MCF 10A (cell line): ENCODE measurements at regions not wholly inside any gene's neighbourhood (a gene's known extent, or its start where the extent isn't known, plus 50 kb on each side); places are given as distances from the start of the nearest gene placed in this dataset.

ENCODE experiments used
- BruUV-seq: library from RNA; stranded (reverse); fragments of 400-500 nt; replicated peaks from 2 replicates; lab custom pipeline; 2021; lab: Mats Ljungman, UMichigan
- CTCF ChIA-PET: fragments of 300-600 bp; sonication (Branson Sonifier 250); formaldehyde crosslinking; extraction: SDS; loops from one replicate; lab custom pipeline; 2021; ENCODE audit warnings: antibody characterized with exemption, inconsistent platforms; lab: Yijun Ruan, JAX
- POLR2A ChIA-PET: fragments of 300-600, 350-650 bp; sonication (Branson Sonifier 250); formaldehyde crosslinking; extraction: SDS; loops from one replicate; lab custom pipeline; 2020; ENCODE audit warnings: antibody characterized with exemption, inconsistent platforms; lab: Yijun Ruan, JAX
- DNase-seq: peaks from one replicate; pipeline ENCODE4 v3.0.0-alpha.2; 2018; ENCODE audit not compliant: unreplicated experiment
- H3K27ac Mint-ChIP-seq: one replicate; pipeline ENCODE4 v1.8.0; 2022; ENCODE audit warnings: mild to moderate bottlenecking, low read depth, mixed read lengths; ENCODE audit not compliant: unreplicated experiment
- H3K27me3 Mint-ChIP-seq: one replicate; pipeline ENCODE4 v1.8.0; 2022; ENCODE audit warnings: mixed read lengths; ENCODE audit not compliant: insufficient read depth, unreplicated experiment
- H3K36me3 Mint-ChIP-seq: one replicate; pipeline ENCODE4 v1.8.0; 2022; ENCODE audit warnings: mild to moderate bottlenecking, moderate library complexity, mixed read lengths; ENCODE audit not compliant: insufficient read depth, unreplicated experiment
- H3K4me1 Mint-ChIP-seq: one replicate; pipeline ENCODE4 v1.8.0; 2022; ENCODE audit warnings: mixed read lengths; ENCODE audit not compliant: insufficient read depth, unreplicated experiment
- H3K4me3 Mint-ChIP-seq: one replicate; pipeline ENCODE4 v1.8.0; 2022; ENCODE audit warnings: mild to moderate bottlenecking, moderate library complexity, mixed read lengths; ENCODE audit not compliant: unreplicated experiment
- H3K9me3 Mint-ChIP-seq: one replicate; pipeline ENCODE4 v1.8.0; 2022; ENCODE audit warnings: mixed read lengths; ENCODE audit not compliant: unreplicated experiment
- intact Hi-C: fragments of 100-400 bp; cut with micrococcal nuclease; formaldehyde crosslinking; loops from 2 replicates; pipeline ENCODE4 v1.14.1; 2022
- TF ChIP-seq, protein P1 (sequence below): fragments of 200-600 bp; IDR thresholded peaks from one replicate; pipeline ENCODE4 v1.8.0; 2022; ENCODE audit warnings: antibody characterized with exemption, mild to moderate bottlenecking; ENCODE audit not compliant: unreplicated experiment

DNA sequence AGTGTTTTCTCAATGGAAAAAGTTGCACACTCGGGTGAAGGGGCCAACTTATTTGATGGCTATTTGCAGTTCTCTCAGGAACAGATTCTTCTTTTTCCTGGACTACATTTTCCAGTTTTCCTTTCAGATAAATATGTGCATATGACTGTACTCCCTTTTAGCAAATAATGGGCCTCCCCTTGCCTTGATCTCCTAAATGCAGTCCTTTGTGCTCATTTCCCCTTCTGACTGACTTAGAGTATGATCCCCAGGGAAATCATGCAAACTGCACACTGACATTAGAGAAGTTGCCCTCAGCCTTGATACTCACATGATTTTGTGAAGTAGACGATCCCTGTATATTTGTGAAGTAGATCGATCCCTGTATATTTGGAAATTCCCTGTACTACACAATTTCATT lies 492.9 kb upstream of the NOVA1 start:
- no peaks in the 10 kb centered on the region for H3K9me3 Mint-ChIP-seq
- H3K4me1 Mint-ChIP-seq, result no peaks in the 10 kb centered on the region
- CTCF ChIA-PET, result no interaction called here
- POLR2A ChIA-PET, result no interaction called here
- intact Hi-C loops, result no loop called here
- TF ChIP-seq, protein P1, sequence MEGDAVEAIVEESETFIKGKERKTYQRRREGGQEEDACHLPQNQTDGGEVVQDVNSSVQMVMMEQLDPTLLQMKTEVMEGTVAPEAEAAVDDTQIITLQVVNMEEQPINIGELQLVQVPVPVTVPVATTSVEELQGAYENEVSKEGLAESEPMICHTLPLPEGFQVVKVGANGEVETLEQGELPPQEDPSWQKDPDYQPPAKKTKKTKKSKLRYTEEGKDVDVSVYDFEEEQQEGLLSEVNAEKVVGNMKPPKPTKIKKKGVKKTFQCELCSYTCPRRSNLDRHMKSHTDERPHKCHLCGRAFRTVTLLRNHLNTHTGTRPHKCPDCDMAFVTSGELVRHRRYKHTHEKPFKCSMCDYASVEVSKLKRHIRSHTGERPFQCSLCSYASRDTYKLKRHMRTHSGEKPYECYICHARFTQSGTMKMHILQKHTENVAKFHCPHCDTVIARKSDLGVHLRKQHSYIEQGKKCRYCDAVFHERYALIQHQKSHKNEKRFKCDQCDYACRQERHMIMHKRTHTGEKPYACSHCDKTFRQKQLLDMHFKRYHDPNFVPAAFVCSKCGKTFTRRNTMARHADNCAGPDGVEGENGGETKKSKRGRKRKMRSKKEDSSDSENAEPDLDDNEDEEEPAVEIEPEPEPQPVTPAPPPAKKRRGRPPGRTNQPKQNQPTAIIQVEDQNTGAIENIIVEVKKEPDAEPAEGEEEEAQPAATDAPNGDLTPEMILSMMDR, result no peak
- H3K27me3 Mint-ChIP-seq, result no peaks in the 10 kb centered on the region
- DNase-seq, result no peak
- BruUV-seq, result no TSS peak
- H3K27ac Mint-ChIP-seq, result no peak overlapping the region
- no peaks in the 10 kb centered on the region for H3K36me3 Mint-ChIP-seq
- no peak overlapping the region for H3K4me3 Mint-ChIP-seq

- TF ChIP-seq, protein P1, result no peak
- no peak overlapping the region for H3K4me3 Mint-ChIP-seq
These were observed 494.1 kb upstream of the NOVA1 start for GRCh38 chr14:27091973-27092372.

DNA sequence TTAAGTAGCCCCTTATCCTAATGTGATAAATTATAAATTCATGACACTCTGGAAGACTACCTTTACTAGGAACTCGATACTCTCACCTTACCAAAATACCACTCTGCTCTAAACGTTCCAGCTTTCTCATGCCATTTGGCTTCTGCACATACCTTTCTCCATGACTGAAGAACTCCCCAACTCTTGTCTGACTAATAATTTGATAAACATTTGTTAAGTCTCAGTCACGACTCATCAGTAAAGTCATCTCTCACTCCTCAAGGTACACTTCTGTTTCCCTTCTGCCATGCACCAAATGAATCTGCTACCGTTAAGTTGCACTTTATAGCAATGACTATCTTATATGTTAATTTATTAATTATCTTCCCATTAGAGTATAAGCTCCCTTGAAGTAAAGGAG lies 498.3 kb upstream of the NOVA1 start:
- Mint-ChIP-seq H3K36me3 (no peaks in the 10 kb centered on the region), H3K9me3 (no peaks in the 10 kb centered on the region), H3K27ac (no peak overlapping the region), H3K4me3 (no peak overlapping the region), H3K4me1 (no peaks in the 10 kb centered on the region), H3K27me3 (no peaks in the 10 kb centered on the region)
- no peak for DNase-seq
- intact Hi-C loops, result no loop called here
- TF ChIP-seq, protein P1, result no peak
- CTCF ChIA-PET, result no interaction called here
- BruUV-seq, result no TSS peak
- POLR2A ChIA-PET, result no interaction called here

More at GRCh38 chr14:27091973-27092372, 494.1 kb upstream of the NOVA1 start:
- Mint-ChIP-seq H3K27ac (no peak overlapping the region), H3K27me3 (no peaks in the 10 kb centered on the region), H3K4me1 (no peaks in the 10 kb centered on the region), H3K9me3 (no peaks in the 10 kb centered on the region), H3K36me3 (no peaks in the 10 kb centered on the region)
- ChIA-PET POLR2A (no interaction called here), CTCF (no interaction called here)
- BruUV-seq, result no TSS peak
- intact Hi-C loops, result no loop called here
- no peak for DNase-seq

GRCh38 chr14:27098451-27098850 lies 500.6 kb upstream of the NOVA1 start:
- Mint-ChIP-seq H3K4me1 (no peaks in the 10 kb centered on the region), H3K27ac (no peak overlapping the region), H3K27me3 (no peaks in the 10 kb centered on the region), H3K9me3 (no peaks in the 10 kb centered on the region), H3K4me3 (no peak overlapping the region), H3K36me3 (no peaks in the 10 kb centered on the region)
- ChIA-PET POLR2A (no interaction called here), CTCF (no interaction called here)
- intact Hi-C loops, result no loop called here
- TF ChIP-seq, protein P1, result no peak
- BruUV-seq, result no TSS peak
- DNase-seq, result no peak
